Epithelial cell of esophagus (primary cell): ENCODE measurements at regions not wholly inside any gene's neighbourhood (a gene's known extent, or its start where the extent isn't known, plus 50 kb on each side); places are given as distances from the start of the nearest gene placed in this dataset.

Experiments
- DNase-seq: peaks from one replicate; pipeline ENCODE4 v3.0.0; 2010; ENCODE audit warnings: low read depth
- H3K4me3 ChIP-seq: 2 replicates; pipeline ENCODE4 v1.5.1; 2011; ENCODE audit warnings: mild to moderate bottlenecking, low read length, control low read depth
- CTCF ChIP-seq: IDR thresholded peaks from 2 replicates; pipeline ENCODE4 v1.5.1; 2011; ENCODE audit warnings: low read depth, mild to moderate bottlenecking, low read length, control low read depth, inconsistent platforms; ENCODE audit not compliant: insufficient read depth; ENCODE audit errors: missing control alignments

- no peak for DNase-seq
- no peak for TF ChIP-seq CTCF
- no peak overlapping the region for H3K4me3 ChIP-seq
Measured at GRCh38 chr15:97194750-97195149, 765.8 kb upstream of the ARRDC4 start.

- TF ChIP-seq CTCF, result no peak
- DNase-seq, result no peak
- no peak overlapping the region for H3K4me3 ChIP-seq
Measured at GRCh38 chr15:97196048-97197014, 764.2 kb upstream of the ARRDC4 start.

- no peak for TF ChIP-seq CTCF
- no peak overlapping the region for H3K4me3 ChIP-seq
- DNase-seq, result no peak
Measured at GRCh38 chr15:97199393-97200051, 761.0 kb upstream of the ARRDC4 start.

- TF ChIP-seq CTCF, result no peak
- DNase-seq, result no peak
Measured at GRCh38 chr15:97200161-97200560, 760.3 kb upstream of the ARRDC4 start.

GRCh38 chr15:97210277-97210676, 750.2 kb upstream of the ARRDC4 start:
- no peak for TF ChIP-seq CTCF
- no peak overlapping the region for H3K4me3 ChIP-seq
- DNase-seq, result no peak

More at GRCh38 chr15:97200161-97200560, 760.3 kb upstream of the ARRDC4 start:
- H3K4me3 ChIP-seq, result no peak overlapping the region

- no peak for TF ChIP-seq CTCF
- H3K4me3 ChIP-seq, result no peak overlapping the region
- DNase-seq, result no peak
Measured at GRCh38 chr15:97215629-97216028, 744.9 kb upstream of the ARRDC4 start.
